CD4-positive, alpha-beta memory T cell (primary cell): ENCODE measurements at regions not wholly inside any gene's neighbourhood (a gene's known extent, or its start where the extent isn't known, plus 50 kb on each side); places are given as distances from the start of the nearest gene placed in this dataset.

Experiments
- CTCF ChIA-PET: fragments of 350-600 bp; sonication (Branson Sonifier 250); formaldehyde crosslinking; loops from one replicate; lab custom pipeline; 2021; ENCODE audit warnings: inconsistent platforms; ENCODE audit not compliant: partially characterized antibody; lab: Charles Lee
- POLR2A ChIA-PET: fragments of 350-600 bp; sonication (Branson Sonifier 250); formaldehyde crosslinking; loops from one replicate; lab custom pipeline; 2021; ENCODE audit not compliant: partially characterized antibody; lab: Charles Lee
- DNase-seq, 5 donors: peaks; one replicate each; pipeline versions ENCODE4 v3.0.0 to v3.0.0-alpha.2; 2020 to 2022; ENCODE audit warnings: mixed read lengths in 1 of 5
- H3K27ac ChIP-seq: one replicate; pipeline ENCODE4 v1.7.0; 2013; ENCODE audit warnings: low read depth, low read length
- H3K27me3 ChIP-seq: 2 replicates; pipeline ENCODE4 v1.7.0; 2013; ENCODE audit warnings: mild to moderate bottlenecking, low read length, moderate library complexity; ENCODE audit not compliant: insufficient read depth
- H3K36me3 ChIP-seq: 2 replicates; pipeline ENCODE4 v1.7.0; 2013; ENCODE audit warnings: mild to moderate bottlenecking, low read length, moderate library complexity; ENCODE audit not compliant: insufficient read depth
- H3K4me1 ChIP-seq: 2 replicates; pipeline ENCODE4 v1.7.0; 2013; ENCODE audit warnings: mild to moderate bottlenecking, low read length, moderate library complexity; ENCODE audit not compliant: insufficient read depth
- H3K4me3 ChIP-seq, 2 donors: one replicate each; pipeline ENCODE4 v1.7.0; 2013; ENCODE audit warnings: low read length in 2 of 2, mild to moderate bottlenecking in 1 of 2
- H3K9me3 ChIP-seq, 2 donors: one replicate each; pipeline ENCODE4 v1.7.0; 2013; ENCODE audit warnings: low read length in 2 of 2, control low read depth in 1 of 2; ENCODE audit not compliant: control insufficient read depth in 1 of 2
- H3K27ac Mint-ChIP-seq, 7 donors: one replicate each; pipeline ENCODE4 v1.8.0; 2020 to 2021; ENCODE audit warnings: mixed read lengths in 7 of 7, mild to moderate bottlenecking in 6 of 7, inconsistent platforms in 3 of 7, moderate library complexity in 3 of 7
- H3K27me3 Mint-ChIP-seq, 2 donors: one replicate each; pipeline ENCODE4 v1.8.0; 2020 to 2021; ENCODE audit warnings: mixed read lengths in 2 of 2
- H3K36me3 Mint-ChIP-seq, 2 donors: one replicate each; pipeline ENCODE4 v1.8.0; 2020 to 2021; ENCODE audit warnings: mixed read lengths in 2 of 2, inconsistent platforms in 1 of 2, mild to moderate bottlenecking in 1 of 2
- H3K4me1 Mint-ChIP-seq, 4 donors: one replicate each; pipeline ENCODE4 v1.8.0; 2020 to 2021; ENCODE audit warnings: mixed read lengths in 4 of 4, mild to moderate bottlenecking in 1 of 4
- H3K4me3 Mint-ChIP-seq, 8 donors: one replicate each; pipeline ENCODE4 v1.8.0; 2020 to 2021; ENCODE audit warnings: mixed read lengths in 8 of 8, mild to moderate bottlenecking in 7 of 8, moderate library complexity in 6 of 8, inconsistent platforms in 3 of 8
- H3K9me3 Mint-ChIP-seq, 8 donors: one replicate each; pipeline ENCODE4 v1.8.0; 2020 to 2021; ENCODE audit warnings: mixed read lengths in 8 of 8, mild to moderate bottlenecking in 5 of 8, inconsistent platforms in 3 of 8, moderate library complexity in 1 of 8
- intact Hi-C: fragments of 100-400 bp; cut with micrococcal nuclease; formaldehyde crosslinking; loops from one replicate; pipeline ENCODE4 v1.15.1; 2023

- Histone ChIP-seq H3K4me1 (no peaks in the 10 kb centered on the region), H3K27me3 (no peaks in the 10 kb centered on the region), H3K9me3 (no peaks in the 10 kb centered on the region), H3K36me3 (no peaks in the 10 kb centered on the region), H3K4me3 (no peak overlapping the region), H3K27ac (no peak overlapping the region)
- intact Hi-C loops: no loop called here
- no peak for DNase-seq
- Mint-ChIP-seq H3K4me3 (no peak overlapping the region), H3K9me3 (no peaks in the 10 kb centered on the region), H3K36me3 (no peaks in the 10 kb centered on the region), H3K27me3 (peaks cover 0 to 2% of the 10 kb centered on the region in 2 donors), H3K27ac (no peak overlapping the region), H3K4me1 (no peaks in the 10 kb centered on the region)
- ChIA-PET POLR2A (no interaction called here), CTCF (no interaction called here)
Measured at GRCh38 chr2:136572335-136572734, 193.0 kb upstream of the THSD7B start.

- Histone ChIP-seq H3K4me3 (no peak overlapping the region), H3K4me1 (no peaks in the 10 kb centered on the region), H3K27ac (no peak overlapping the region), H3K36me3 (no peaks in the 10 kb centered on the region), H3K27me3 (no peaks in the 10 kb centered on the region), H3K9me3 (no peaks in the 10 kb centered on the region)
- no peaks in the 10 kb centered on the region for H3K4me1 Mint-ChIP-seq
- ChIA-PET POLR2A (no interaction called here), CTCF (no interaction called here)
- intact Hi-C loops: no loop called here
- H3K27me3 Mint-ChIP-seq: peaks cover 14 to 16% of the 10 kb centered on the region in 2 donors
- H3K4me3 Mint-ChIP-seq: no peak overlapping the region
- no peaks in the 10 kb centered on the region for H3K36me3 Mint-ChIP-seq
- H3K27ac Mint-ChIP-seq: no peak overlapping the region
- H3K9me3 Mint-ChIP-seq: peaks cover 0 to 2% (median 0%) of the 10 kb centered on the region in 8 donors
- DNase-seq: no peak
Measured at GRCh38 chr2:136557203-136557602, 208.1 kb upstream of the THSD7B start.

DNA sequence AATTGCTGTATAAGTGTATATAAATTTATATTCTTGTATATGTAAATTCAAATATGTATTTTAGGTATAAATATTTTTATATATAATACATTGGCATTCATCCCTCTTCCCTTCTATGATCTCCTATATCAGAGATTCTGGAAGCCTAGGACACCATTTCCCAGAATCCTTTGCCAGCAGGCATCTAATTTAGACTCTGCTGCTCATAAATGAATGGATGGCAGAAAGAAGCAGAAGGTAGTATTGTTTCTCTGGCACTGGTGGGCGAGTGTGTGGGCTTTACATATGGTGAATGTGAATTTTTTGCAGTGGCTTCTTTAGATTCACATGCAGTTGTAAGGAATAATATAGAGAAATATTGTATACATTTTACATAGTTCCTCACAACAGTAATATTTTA is 215.2 kb upstream of the THSD7B start:
- DNase-seq: no peak
- H3K4me1 ChIP-seq: no peaks in the 10 kb centered on the region
- Mint-ChIP-seq H3K27ac (no peak overlapping the region), H3K4me1 (no peaks in the 10 kb centered on the region), H3K36me3 (no peaks in the 10 kb centered on the region), H3K9me3 (peaks cover 0 to 2% (median 0%) of the 10 kb centered on the region in 8 donors), H3K27me3 (peaks cover 6 to 11% of the 10 kb centered on the region in 2 donors), H3K4me3 (no peak overlapping the region)
- ChIA-PET POLR2A (no interaction called here), CTCF (no interaction called here)
- no peaks in the 10 kb centered on the region for H3K9me3 ChIP-seq
- H3K27ac ChIP-seq: no peak overlapping the region
- no peaks in the 10 kb centered on the region for H3K36me3 ChIP-seq
- no peaks in the 10 kb centered on the region for H3K27me3 ChIP-seq
- H3K4me3 ChIP-seq: no peak overlapping the region
- intact Hi-C loops: no loop called here

DNA sequence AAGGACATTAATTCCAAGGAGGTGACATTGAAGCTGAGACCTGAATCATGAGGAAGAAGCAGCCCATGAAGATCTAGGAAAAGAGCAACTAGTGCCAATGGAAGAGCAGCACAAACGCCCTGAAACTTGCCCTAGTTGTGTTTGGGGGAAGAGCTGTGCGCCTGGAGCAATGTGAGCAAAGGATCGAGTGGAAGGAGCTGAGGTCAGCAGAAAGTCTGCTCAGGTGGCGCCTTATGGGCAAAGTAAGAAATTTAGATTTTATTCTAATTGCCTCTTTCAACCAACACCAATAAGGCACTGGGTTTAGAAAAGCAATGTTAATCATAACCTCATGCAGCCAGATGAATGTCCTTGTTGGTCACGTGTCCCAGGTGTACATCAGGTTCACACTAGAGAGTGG is 226.0 kb upstream of the THSD7B start:
- Histone ChIP-seq H3K4me3 (no peak overlapping the region), H3K9me3 (no peaks in the 10 kb centered on the region), H3K27ac (no peak overlapping the region), H3K27me3 (no peaks in the 10 kb centered on the region), H3K36me3 (no peaks in the 10 kb centered on the region), H3K4me1 (no peaks in the 10 kb centered on the region)
- H3K4me1 Mint-ChIP-seq: no peaks in the 10 kb centered on the region
- peaks cover 0 to 7% (median 0%) of the 10 kb centered on the region in 8 donors for H3K9me3 Mint-ChIP-seq
- DNase-seq: no peak
- no peak overlapping the region for H3K27ac Mint-ChIP-seq
- intact Hi-C loops: no loop called here
- ChIA-PET POLR2A (no interaction called here), CTCF (no interaction called here)
- H3K27me3 Mint-ChIP-seq: peaks cover 1 to 2% of the 10 kb centered on the region in 2 donors
- H3K36me3 Mint-ChIP-seq: no peaks in the 10 kb centered on the region
- no peak overlapping the region for H3K4me3 Mint-ChIP-seq

DNA sequence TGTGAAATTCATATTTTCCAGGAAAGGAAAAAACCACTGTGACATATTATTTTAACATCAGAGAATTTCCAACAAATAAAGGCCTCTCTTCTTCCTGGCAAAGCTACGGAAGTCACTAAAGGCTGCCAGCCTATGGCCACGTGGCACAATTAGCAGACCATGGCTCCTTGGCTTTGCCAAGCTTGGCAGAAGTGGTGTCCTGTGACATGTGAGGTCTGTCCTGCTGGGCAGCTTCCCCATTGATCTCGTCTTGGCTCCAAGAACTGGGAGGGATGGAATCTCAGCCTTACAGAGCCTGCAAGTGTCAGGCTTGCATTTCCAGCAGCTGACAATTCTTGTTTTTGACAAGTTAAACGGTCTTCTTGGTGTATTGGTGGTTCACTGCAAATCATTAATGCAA is 226.9 kb upstream of the THSD7B start:
- peaks cover 0 to 7% (median 0%) of the 10 kb centered on the region in 8 donors for H3K9me3 Mint-ChIP-seq
- no peaks in the 10 kb centered on the region for H3K27me3 ChIP-seq
- POLR2A ChIA-PET: no interaction called here
- H3K4me1 ChIP-seq: no peaks in the 10 kb centered on the region
- H3K27me3 Mint-ChIP-seq: peaks cover 2% of the 10 kb centered on the region in 2 donors
- H3K4me3 ChIP-seq: no peak overlapping the region
- CTCF ChIA-PET: no interaction called here
- no peak for DNase-seq
- H3K27ac Mint-ChIP-seq: no peak overlapping the region
- no peak overlapping the region for H3K27ac ChIP-seq
- no peaks in the 10 kb centered on the region for H3K36me3 Mint-ChIP-seq
- no peaks in the 10 kb centered on the region for H3K4me1 Mint-ChIP-seq
- no peaks in the 10 kb centered on the region for H3K36me3 ChIP-seq
- intact Hi-C loops: no loop called here
- H3K9me3 ChIP-seq: no peaks in the 10 kb centered on the region
- H3K4me3 Mint-ChIP-seq: no peak overlapping the region

DNA sequence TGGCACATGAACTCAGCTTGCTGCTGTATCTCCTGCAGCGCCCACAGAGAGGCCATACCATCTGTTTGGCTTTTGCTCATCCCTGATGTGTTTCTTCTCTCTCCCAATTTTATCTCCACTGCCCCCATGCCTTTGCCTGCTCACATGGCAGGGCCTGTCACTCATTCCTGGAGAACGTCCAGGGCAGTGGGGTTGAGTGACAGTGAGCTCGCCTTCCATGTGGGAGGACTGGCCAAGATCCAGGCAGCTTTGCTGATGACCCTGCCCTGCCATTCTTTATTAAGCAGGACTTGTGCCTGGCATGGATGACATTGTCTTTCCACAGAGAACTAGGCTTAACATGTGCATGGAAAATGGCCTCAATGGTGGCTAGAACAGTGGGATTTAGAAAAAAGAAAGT is 230.5 kb upstream of the THSD7B start:
- H3K9me3 ChIP-seq: no peaks in the 10 kb centered on the region
- H3K36me3 ChIP-seq: no peaks in the 10 kb centered on the region
- DNase-seq: no peak
- H3K4me3 Mint-ChIP-seq: no peak overlapping the region
- H3K36me3 Mint-ChIP-seq: no peaks in the 10 kb centered on the region
- no peaks in the 10 kb centered on the region for H3K27me3 ChIP-seq
- ChIA-PET CTCF (no interaction called here), POLR2A (no interaction called here)
- peaks cover 0 to 4% (median 0%) of the 10 kb centered on the region in 8 donors for H3K9me3 Mint-ChIP-seq
- H3K27me3 Mint-ChIP-seq: peaks cover 2 to 7% of the 10 kb centered on the region in 2 donors
- intact Hi-C loops: no loop called here
- no peak overlapping the region for H3K4me3 ChIP-seq
- no peaks in the 10 kb centered on the region for H3K4me1 ChIP-seq
- H3K27ac ChIP-seq: no peak overlapping the region
- no peak overlapping the region for H3K27ac Mint-ChIP-seq
- H3K4me1 Mint-ChIP-seq: no peaks in the 10 kb centered on the region

GRCh38 chr2:136532171-136532570 is 233.2 kb upstream of the THSD7B start:
- no peak overlapping the region for H3K4me3 ChIP-seq
- no peaks in the 10 kb centered on the region for H3K36me3 ChIP-seq
- no peaks in the 10 kb centered on the region for H3K4me1 ChIP-seq
- no peak overlapping the region for H3K27ac ChIP-seq
- H3K27ac Mint-ChIP-seq: no peak overlapping the region
- H3K27me3 ChIP-seq: no peaks in the 10 kb centered on the region
- peaks cover 2 to 7% of the 10 kb centered on the region in 2 donors for H3K27me3 Mint-ChIP-seq
- ChIA-PET CTCF (no interaction called here), POLR2A (no interaction called here)
- no peak for DNase-seq
- H3K9me3 Mint-ChIP-seq: peaks cover 0 to 4% (median under 1%) of the 10 kb centered on the region in 8 donors
- H3K36me3 Mint-ChIP-seq: no peaks in the 10 kb centered on the region
- no peak overlapping the region for H3K4me3 Mint-ChIP-seq
- H3K4me1 Mint-ChIP-seq: no peaks in the 10 kb centered on the region
- H3K9me3 ChIP-seq: no peaks in the 10 kb centered on the region
- intact Hi-C loops: no loop called here

- peaks cover 2 to 7% of the 10 kb centered on the region in 2 donors for H3K27me3 Mint-ChIP-seq
- ChIA-PET POLR2A (no interaction called here), CTCF (no interaction called here)
- no peaks in the 10 kb centered on the region for H3K4me1 Mint-ChIP-seq
- H3K9me3 Mint-ChIP-seq: peaks cover 0 to 4% (median under 1%) of the 10 kb centered on the region in 8 donors
- Histone ChIP-seq H3K9me3 (no peaks in the 10 kb centered on the region), H3K27ac (no peak overlapping the region), H3K4me1 (no peaks in the 10 kb centered on the region), H3K27me3 (no peaks in the 10 kb centered on the region), H3K36me3 (no peaks in the 10 kb centered on the region), H3K4me3 (no peak overlapping the region)
- intact Hi-C loops: no loop called here
- no peak overlapping the region for H3K27ac Mint-ChIP-seq
- no peak overlapping the region for H3K4me3 Mint-ChIP-seq
- H3K36me3 Mint-ChIP-seq: no peaks in the 10 kb centered on the region
- no peak for DNase-seq
Measured at GRCh38 chr2:136531731-136532130, 233.6 kb upstream of the THSD7B start.
